ENCODE measurements at regions not wholly inside any gene's neighbourhood (a gene's known extent, or its start where the extent isn't known, plus 50 kb on each side); places are given as distances from the start of the nearest gene placed in this dataset.

DNA sequence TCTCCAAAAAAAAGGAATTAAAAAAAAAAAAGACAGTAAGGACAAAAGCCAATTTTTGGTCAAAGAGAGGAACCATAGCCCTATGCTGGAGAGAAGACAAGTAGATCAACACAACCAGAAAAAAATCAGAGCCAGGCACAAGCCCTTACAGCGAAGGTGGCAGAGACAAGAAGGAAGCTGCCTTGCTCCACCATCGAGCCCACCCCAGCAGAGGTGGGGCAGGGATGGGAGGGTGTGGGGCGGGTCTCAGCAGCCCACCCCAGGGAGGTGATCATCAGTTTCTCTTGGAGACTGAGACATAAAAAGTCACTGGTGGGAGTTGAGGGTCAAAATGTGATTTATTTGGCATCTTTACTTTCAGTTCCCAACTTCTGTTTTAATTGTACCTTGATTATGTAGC, 332.4 kb downstream of the FOXO1 start (continued):
- TF ChIP-seq, protein P1, sequence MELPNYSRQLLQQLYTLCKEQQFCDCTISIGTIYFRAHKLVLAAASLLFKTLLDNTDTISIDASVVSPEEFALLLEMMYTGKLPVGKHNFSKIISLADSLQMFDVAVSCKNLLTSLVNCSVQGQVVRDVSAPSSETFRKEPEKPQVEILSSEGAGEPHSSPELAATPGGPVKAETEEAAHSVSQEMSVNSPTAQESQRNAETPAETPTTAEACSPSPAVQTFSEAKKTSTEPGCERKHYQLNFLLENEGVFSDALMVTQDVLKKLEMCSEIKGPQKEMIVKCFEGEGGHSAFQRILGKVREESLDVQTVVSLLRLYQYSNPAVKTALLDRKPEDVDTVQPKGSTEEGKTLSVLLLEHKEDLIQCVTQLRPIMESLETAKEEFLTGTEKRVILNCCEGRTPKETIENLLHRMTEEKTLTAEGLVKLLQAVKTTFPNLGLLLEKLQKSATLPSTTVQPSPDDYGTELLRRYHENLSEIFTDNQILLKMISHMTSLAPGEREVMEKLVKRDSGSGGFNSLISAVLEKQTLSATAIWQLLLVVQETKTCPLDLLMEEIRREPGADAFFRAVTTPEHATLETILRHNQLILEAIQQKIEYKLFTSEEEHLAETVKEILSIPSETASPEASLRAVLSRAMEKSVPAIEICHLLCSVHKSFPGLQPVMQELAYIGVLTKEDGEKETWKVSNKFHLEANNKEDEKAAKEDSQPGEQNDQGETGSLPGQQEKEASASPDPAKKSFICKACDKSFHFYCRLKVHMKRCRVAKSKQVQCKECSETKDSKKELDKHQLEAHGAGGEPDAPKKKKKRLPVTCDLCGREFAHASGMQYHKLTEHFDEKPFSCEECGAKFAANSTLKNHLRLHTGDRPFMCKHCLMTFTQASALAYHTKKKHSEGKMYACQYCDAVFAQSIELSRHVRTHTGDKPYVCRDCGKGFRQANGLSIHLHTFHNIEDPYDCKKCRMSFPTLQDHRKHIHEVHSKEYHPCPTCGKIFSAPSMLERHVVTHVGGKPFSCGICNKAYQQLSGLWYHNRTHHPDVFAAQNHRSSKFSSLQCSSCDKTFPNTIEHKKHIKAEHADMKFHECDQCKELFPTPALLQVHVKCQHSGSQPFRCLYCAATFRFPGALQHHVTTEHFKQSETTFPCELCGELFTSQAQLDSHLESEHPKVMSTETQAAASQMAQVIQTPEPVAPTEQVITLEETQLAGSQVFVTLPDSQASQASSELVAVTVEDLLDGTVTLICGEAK (IDR thresholded peaks at IDR 0.05), result no peak
- TF ChIP-seq, protein P1 (CRISPR knock-in tag; IDR thresholded peaks at IDR 0.05), result no peak
- TF ChIP-seq U2AF1 (optimal IDR thresholded peaks at IDR 0.05; ENCODE audit: low read depth, low read length) (no peak), SMAD4 (CRISPR knock-in tag; conservative IDR thresholded peaks at IDR 0.05) (no peak), ZNF274 (IDR thresholded peaks at IDR 0.05; ENCODE audit: borderline replicate concordance, low read depth, low read length) (no peak)
- TF ChIP-seq, protein P2, sequence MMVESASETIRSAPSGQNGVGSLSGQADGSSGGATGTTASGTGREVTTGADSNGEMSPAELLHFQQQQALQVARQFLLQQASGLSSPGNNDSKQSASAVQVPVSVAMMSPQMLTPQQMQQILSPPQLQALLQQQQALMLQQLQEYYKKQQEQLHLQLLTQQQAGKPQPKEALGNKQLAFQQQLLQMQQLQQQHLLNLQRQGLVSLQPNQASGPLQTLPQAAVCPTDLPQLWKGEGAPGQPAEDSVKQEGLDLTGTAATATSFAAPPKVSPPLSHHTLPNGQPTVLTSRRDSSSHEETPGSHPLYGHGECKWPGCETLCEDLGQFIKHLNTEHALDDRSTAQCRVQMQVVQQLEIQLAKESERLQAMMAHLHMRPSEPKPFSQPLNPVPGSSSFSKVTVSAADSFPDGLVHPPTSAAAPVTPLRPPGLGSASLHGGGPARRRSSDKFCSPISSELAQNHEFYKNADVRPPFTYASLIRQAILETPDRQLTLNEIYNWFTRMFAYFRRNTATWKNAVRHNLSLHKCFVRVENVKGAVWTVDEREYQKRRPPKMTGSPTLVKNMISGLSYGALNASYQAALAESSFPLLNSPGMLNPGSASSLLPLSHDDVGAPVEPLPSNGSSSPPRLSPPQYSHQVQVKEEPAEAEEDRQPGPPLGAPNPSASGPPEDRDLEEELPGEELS (CRISPR knock-in tag; IDR thresholded peaks at IDR 0.05; ENCODE audit: borderline replicate concordance), result no peak
